ENCODE measurements at regions not wholly inside any gene's neighbourhood (a gene's known extent, or its start where the extent isn't known, plus 50 kb on each side); places are given as distances from the start of the nearest gene placed in this dataset.

DNA sequence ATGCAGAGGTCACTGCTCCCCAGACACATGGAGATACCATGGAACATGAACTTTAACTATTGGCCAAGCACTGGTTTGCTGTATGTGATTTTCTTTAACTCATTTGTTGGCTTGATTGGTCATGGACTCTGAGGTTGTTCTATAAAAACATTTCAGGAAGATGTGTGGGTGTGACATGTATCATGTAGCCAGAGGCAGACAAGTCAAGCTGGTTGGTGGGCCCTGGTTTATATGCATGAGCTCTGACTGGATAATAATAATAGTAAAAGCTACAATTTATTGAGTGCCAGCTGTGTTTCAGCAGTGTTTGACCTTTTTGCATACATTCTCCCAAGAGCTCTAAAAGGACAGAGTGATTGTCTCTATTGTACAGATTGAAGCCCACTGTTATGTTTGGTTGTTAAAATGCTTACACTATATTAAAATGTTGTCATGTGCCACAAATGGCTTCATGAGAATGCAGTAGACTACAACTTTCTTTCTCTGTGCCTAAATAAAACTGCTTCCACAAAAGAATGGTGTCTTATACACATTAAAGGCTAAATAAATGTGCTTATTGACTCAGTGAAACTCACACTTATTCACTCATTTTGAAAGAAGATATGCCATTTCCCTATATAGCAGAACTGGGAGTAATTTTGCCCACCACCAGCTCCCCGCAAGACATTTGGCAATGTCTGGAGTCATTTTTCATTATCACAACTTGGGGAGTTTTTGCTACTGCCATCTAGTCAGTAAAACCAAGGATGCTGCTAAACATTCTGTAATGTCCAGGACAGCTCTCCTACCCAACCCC lies 243.6 kb upstream of the NFE2L3 start:
- no peak for DNase-seq (ENCODE audit: extremely low spot score, unreplicated experiment)
- Mint-ChIP-seq H3K36me3 (ENCODE audit: unreplicated experiment) (no peaks in the 10 kb centered on the region), H3K9me3 (ENCODE audit: unreplicated experiment) (no peaks in the 10 kb centered on the region), H3K4me3 (ENCODE audit: unreplicated experiment) (no peak overlapping the region), H3K4me1 (ENCODE audit: unreplicated experiment) (no peaks in the 10 kb centered on the region), H3K27ac (ENCODE audit: unreplicated experiment) (no peak overlapping the region), H3K27me3 (ENCODE audit: unreplicated experiment) (peaks cover 14% of the 10 kb centered on the region)
- no peak for TF ChIP-seq CTCF (IDR thresholded peaks at IDR 0.05)

DNA sequence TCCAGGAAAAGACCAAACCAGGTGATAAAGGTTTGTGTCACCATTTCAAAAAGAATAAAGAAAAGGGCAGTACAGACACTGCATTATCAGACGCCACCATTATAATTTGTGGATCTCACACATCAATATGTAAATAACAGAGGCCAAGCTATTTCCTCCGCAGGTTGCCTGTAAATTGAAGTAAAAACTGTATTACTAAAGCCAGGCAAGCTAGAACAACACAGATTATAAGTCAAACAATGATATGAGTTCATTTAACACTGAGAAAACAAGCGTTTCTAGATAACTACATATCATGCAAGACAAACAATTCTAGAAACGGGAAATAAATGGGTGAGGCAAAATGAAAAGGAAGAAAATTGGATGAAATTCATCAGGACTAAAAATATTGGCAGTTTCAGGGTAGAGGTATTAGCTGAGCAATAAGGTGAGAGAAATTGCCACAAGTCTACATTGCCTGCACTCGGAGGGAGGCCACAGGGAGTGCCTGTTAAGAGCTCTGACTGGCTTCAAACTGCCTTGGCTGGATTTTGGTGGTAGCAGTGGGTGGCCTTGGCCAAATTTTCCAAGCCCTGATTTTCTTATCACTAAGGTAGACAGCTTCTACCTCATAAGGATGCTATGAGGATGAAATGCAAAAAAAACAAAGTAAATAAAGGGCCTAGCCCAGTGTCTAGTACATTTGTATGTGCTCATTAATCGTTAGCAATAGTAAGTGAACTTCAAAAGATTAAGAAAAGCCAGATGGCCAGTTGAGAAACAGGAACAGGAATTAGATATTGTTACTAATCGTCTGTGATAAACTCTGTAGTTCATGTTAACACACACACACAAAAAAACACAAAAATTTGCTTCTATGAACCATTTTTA lies 240.0 kb upstream of the NFE2L3 start:
- H3K4me1 Mint-ChIP-seq (ENCODE audit: unreplicated experiment), result no peaks in the 10 kb centered on the region
- no peaks in the 10 kb centered on the region for H3K36me3 Mint-ChIP-seq (ENCODE audit: unreplicated experiment)
- no peak for TF ChIP-seq CTCF (IDR thresholded peaks at IDR 0.05)
- no peaks in the 10 kb centered on the region for H3K9me3 Mint-ChIP-seq (ENCODE audit: unreplicated experiment)
- H3K27ac Mint-ChIP-seq (ENCODE audit: unreplicated experiment), result no peak overlapping the region
- H3K27me3 Mint-ChIP-seq (ENCODE audit: unreplicated experiment), result peaks cover 12% of the 10 kb centered on the region
- no peak for DNase-seq (ENCODE audit: extremely low spot score, unreplicated experiment)
- no peak overlapping the region for H3K4me3 Mint-ChIP-seq (ENCODE audit: unreplicated experiment)

DNA sequence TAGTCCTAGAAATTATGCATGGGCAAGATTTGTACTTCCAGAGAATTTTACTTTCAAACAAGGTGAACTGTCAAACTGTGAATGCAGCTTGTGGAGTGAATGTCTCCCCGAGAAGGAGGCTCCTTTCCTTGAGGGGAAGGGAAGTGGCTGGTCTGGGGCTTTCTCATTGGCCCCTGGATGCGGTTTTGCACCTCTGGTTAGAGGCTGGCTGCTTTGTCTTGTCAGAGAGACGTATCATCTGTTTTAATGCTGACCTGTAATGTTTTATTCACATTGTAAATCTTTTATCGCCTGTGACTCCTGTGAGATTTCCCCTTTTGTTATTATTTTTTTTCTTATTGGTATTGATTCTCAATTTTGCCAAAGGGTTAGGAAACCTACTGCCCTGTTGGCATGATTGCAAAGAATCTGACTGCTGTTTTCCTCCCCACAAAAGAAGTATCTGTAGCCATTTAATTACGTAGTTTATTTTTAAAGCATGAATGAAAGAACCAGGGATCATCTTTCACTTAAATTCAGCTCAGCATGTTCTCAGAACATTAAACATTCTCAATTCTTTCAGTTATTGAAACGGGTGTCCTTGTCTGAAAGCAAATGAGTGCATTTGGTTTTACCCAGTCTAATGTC lies 238.3 kb upstream of the NFE2L3 start:
- peaks cover 10% of the 10 kb centered on the region for H3K9me3 Mint-ChIP-seq (ENCODE audit: unreplicated experiment)
- no peak overlapping the region for H3K27ac Mint-ChIP-seq (ENCODE audit: unreplicated experiment)
- no peaks in the 10 kb centered on the region for H3K4me1 Mint-ChIP-seq (ENCODE audit: unreplicated experiment)
- DNase-seq (ENCODE audit: extremely low spot score, unreplicated experiment), result no peak
- TF ChIP-seq CTCF (IDR thresholded peaks at IDR 0.05), result no peak
- H3K4me3 Mint-ChIP-seq (ENCODE audit: unreplicated experiment), result no peak overlapping the region
- H3K36me3 Mint-ChIP-seq (ENCODE audit: unreplicated experiment), result no peaks in the 10 kb centered on the region
- peaks cover 6% of the 10 kb centered on the region for H3K27me3 Mint-ChIP-seq (ENCODE audit: unreplicated experiment)

DNA sequence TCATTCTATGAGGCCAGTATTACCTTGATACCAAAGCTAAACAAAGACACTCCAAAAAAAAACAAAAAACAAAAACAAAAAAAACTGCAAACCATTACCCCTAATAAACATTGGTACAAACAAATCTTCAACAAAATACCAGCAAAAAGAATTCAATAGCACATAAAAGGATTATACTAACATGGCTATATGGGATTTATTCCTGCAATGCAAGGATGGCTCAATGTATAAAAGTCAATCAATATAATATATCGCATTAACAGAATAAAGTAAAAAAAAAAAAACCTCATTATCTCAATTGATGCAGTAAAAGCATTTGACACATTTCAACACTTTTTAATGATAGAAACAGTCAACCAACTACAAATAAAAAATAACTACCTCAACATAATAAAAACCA lies 233.3 kb upstream of the NFE2L3 start:
- no peaks in the 10 kb centered on the region for H3K36me3 Mint-ChIP-seq (ENCODE audit: unreplicated experiment)
- no peak for DNase-seq (ENCODE audit: extremely low spot score, unreplicated experiment)
- H3K27me3 Mint-ChIP-seq (ENCODE audit: unreplicated experiment), result peaks cover 5% of the 10 kb centered on the region
- TF ChIP-seq CTCF (IDR thresholded peaks at IDR 0.05), result no peak
- no peak overlapping the region for H3K27ac Mint-ChIP-seq (ENCODE audit: unreplicated experiment)
- peaks cover 16% of the 10 kb centered on the region for H3K9me3 Mint-ChIP-seq (ENCODE audit: unreplicated experiment)
- H3K4me3 Mint-ChIP-seq (ENCODE audit: unreplicated experiment), result no peak overlapping the region
- H3K4me1 Mint-ChIP-seq (ENCODE audit: unreplicated experiment), result no peaks in the 10 kb centered on the region

GRCh38 chr7:25922296-25922695 lies 229.7 kb upstream of the NFE2L3 start:
- H3K27ac Mint-ChIP-seq (ENCODE audit: unreplicated experiment), result no peak overlapping the region
- TF ChIP-seq CTCF (IDR thresholded peaks at IDR 0.05), result no peak
- no peak for DNase-seq (ENCODE audit: extremely low spot score, unreplicated experiment)
- no peaks in the 10 kb centered on the region for H3K36me3 Mint-ChIP-seq (ENCODE audit: unreplicated experiment)
- H3K9me3 Mint-ChIP-seq (ENCODE audit: unreplicated experiment), result peaks cover 16% of the 10 kb centered on the region
- H3K4me1 Mint-ChIP-seq (ENCODE audit: unreplicated experiment), result no peaks in the 10 kb centered on the region
- H3K27me3 Mint-ChIP-seq (ENCODE audit: unreplicated experiment), result peaks cover 3% of the 10 kb centered on the region
- H3K4me3 Mint-ChIP-seq (ENCODE audit: unreplicated experiment), result no peak overlapping the region
